NB4 (cell line): ENCODE measurements at regions not wholly inside any gene's neighbourhood (a gene's known extent, or its start where the extent isn't known, plus 50 kb on each side); places are given as distances from the start of the nearest gene placed in this dataset.

Source experiments
- MYC ChIP-seq: IDR thresholded peaks from 2 replicates; pipeline ENCODE4 v1.6.1; 2011; ENCODE audit warnings: low read depth, low read length
- POLR2A ChIP-seq: IDR thresholded peaks from 2 replicates; pipeline ENCODE4 v1.6.1; 2011; ENCODE audit warnings: mild to moderate bottlenecking; ENCODE audit not compliant: insufficient read length; ENCODE audit errors: extremely low read depth
- TF ChIP-seq, protein P1 (sequence below): IDR thresholded peaks from one replicate; pipeline ENCODE4 v1.5.1; 2012; ENCODE audit warnings: low read depth, low read length
- TF ChIP-seq, protein P2 (sequence below): IDR thresholded peaks from 2 replicates; pipeline ENCODE4 v1.6.1; 2011; ENCODE audit warnings: low read depth, low read length

DNA sequence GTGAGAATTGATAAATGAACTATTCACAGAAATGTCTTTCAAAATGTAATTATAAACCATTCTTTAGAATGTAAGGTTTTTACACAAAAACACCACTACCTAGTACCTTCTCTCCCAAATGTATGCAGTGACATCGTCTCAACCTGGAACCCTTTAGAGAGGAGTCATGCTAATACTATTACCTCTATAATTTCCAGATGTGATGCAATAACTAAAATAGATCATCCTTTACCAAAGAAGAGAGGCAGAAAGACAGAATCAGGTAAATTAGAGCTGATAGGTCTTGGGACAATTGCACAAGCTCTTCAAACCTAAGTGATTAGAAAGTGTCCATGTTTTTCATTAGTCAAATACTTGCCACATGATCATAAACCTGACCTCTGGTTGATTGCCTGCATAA lies 96.7 kb downstream of the HDGFL1 start:
- TF ChIP-seq, protein P1, sequence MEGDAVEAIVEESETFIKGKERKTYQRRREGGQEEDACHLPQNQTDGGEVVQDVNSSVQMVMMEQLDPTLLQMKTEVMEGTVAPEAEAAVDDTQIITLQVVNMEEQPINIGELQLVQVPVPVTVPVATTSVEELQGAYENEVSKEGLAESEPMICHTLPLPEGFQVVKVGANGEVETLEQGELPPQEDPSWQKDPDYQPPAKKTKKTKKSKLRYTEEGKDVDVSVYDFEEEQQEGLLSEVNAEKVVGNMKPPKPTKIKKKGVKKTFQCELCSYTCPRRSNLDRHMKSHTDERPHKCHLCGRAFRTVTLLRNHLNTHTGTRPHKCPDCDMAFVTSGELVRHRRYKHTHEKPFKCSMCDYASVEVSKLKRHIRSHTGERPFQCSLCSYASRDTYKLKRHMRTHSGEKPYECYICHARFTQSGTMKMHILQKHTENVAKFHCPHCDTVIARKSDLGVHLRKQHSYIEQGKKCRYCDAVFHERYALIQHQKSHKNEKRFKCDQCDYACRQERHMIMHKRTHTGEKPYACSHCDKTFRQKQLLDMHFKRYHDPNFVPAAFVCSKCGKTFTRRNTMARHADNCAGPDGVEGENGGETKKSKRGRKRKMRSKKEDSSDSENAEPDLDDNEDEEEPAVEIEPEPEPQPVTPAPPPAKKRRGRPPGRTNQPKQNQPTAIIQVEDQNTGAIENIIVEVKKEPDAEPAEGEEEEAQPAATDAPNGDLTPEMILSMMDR: no peak
- TF ChIP-seq POLR2A: no peak
- TF ChIP-seq, protein P2, sequence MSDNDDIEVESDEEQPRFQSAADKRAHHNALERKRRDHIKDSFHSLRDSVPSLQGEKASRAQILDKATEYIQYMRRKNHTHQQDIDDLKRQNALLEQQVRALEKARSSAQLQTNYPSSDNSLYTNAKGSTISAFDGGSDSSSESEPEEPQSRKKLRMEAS: no peak
- TF ChIP-seq MYC: no peak
